AG04450 (cell line): ENCODE measurements at regions not wholly inside any gene's neighbourhood (a gene's known extent, or its start where the extent isn't known, plus 50 kb on each side); places are given as distances from the start of the nearest gene placed in this dataset.

Source experiments
- CTCF ChIA-PET: fragments of 300-600, 350-600 bp; formaldehyde crosslinking; extraction: SDS; loops from one replicate; lab custom pipeline; 2022; ENCODE audit warnings: antibody characterized with exemption, inconsistent platforms; lab: Charles Lee
- POLR2A ChIA-PET: fragments of 350-600 bp; formaldehyde crosslinking; extraction: SDS; loops from one replicate; lab custom pipeline; 2021; ENCODE audit warnings: antibody characterized with exemption, inconsistent platforms; lab: Yijun Ruan, JAX
- DNase-seq: peaks from one replicate; pipeline ENCODE4 v3.0.0-alpha.2; 2011; ENCODE audit warnings: low read depth, low spot score
- H3K27ac ChIP-seq: one replicate; pipeline ENCODE4 v1.5.1; 2012; ENCODE audit warnings: low read depth, low read length, control low read depth
- H3K27me3 ChIP-seq: one replicate; pipeline ENCODE4 v1.6.0; 2012; ENCODE audit warnings: low read length; ENCODE audit not compliant: control insufficient read depth, insufficient read depth
- H3K4me3 ChIP-seq: 2 replicates; pipeline ENCODE4 v1.5.1; 2011; ENCODE audit warnings: mild to moderate bottlenecking, low read depth, low read length, control low read depth
- H3K9me3 ChIP-seq: 2 replicates; pipeline ENCODE4 v1.5.1; 2012; ENCODE audit warnings: low read length; ENCODE audit not compliant: control insufficient read depth, insufficient read depth
- TF ChIP-seq, protein P1 (sequence below): IDR thresholded peaks from 2 replicates; pipeline ENCODE4 v1.5.1; 2011; ENCODE audit warnings: low read depth, low read length, control low read depth, inconsistent platforms

- ChIA-PET POLR2A (no interaction called here), CTCF (no interaction called here)
- TF ChIP-seq, protein P1, sequence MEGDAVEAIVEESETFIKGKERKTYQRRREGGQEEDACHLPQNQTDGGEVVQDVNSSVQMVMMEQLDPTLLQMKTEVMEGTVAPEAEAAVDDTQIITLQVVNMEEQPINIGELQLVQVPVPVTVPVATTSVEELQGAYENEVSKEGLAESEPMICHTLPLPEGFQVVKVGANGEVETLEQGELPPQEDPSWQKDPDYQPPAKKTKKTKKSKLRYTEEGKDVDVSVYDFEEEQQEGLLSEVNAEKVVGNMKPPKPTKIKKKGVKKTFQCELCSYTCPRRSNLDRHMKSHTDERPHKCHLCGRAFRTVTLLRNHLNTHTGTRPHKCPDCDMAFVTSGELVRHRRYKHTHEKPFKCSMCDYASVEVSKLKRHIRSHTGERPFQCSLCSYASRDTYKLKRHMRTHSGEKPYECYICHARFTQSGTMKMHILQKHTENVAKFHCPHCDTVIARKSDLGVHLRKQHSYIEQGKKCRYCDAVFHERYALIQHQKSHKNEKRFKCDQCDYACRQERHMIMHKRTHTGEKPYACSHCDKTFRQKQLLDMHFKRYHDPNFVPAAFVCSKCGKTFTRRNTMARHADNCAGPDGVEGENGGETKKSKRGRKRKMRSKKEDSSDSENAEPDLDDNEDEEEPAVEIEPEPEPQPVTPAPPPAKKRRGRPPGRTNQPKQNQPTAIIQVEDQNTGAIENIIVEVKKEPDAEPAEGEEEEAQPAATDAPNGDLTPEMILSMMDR: no peak
- H3K9me3 ChIP-seq: no peaks in the 10 kb centered on the region
- H3K4me3 ChIP-seq: no peak overlapping the region
- no peak overlapping the region for H3K27ac ChIP-seq
- no peaks in the 10 kb centered on the region for H3K27me3 ChIP-seq
- DNase-seq: no peak
These were observed 166.0 kb upstream of the LPP start for GRCh38 chr3:187987924-187988323.

- TF ChIP-seq, protein P1: no peak
- ChIA-PET POLR2A (no interaction called here), CTCF (interaction anchor here (1.1 kb wide), 1 partner anchor 15 kb away, joined by 3 read pairs; no protein-coding TSS in a partner anchor)
- no peaks in the 10 kb centered on the region for H3K9me3 ChIP-seq
- H3K27me3 ChIP-seq: no peaks in the 10 kb centered on the region
- no peak overlapping the region for H3K4me3 ChIP-seq
- no peak for DNase-seq
- no peak overlapping the region for H3K27ac ChIP-seq
These were observed 164.3 kb upstream of the LPP start for GRCh38 chr3:187989575-187990153.

- no peak overlapping the region for H3K27ac ChIP-seq
- H3K4me3 ChIP-seq: no peak overlapping the region
- TF ChIP-seq, protein P1: no peak
- ChIA-PET POLR2A (no interaction called here), CTCF (no interaction called here)
- H3K27me3 ChIP-seq: no peaks in the 10 kb centered on the region
- no peaks in the 10 kb centered on the region for H3K9me3 ChIP-seq
- DNase-seq: no peak
These were observed 161.3 kb upstream of the LPP start for GRCh38 chr3:187992609-187993008.

DNA sequence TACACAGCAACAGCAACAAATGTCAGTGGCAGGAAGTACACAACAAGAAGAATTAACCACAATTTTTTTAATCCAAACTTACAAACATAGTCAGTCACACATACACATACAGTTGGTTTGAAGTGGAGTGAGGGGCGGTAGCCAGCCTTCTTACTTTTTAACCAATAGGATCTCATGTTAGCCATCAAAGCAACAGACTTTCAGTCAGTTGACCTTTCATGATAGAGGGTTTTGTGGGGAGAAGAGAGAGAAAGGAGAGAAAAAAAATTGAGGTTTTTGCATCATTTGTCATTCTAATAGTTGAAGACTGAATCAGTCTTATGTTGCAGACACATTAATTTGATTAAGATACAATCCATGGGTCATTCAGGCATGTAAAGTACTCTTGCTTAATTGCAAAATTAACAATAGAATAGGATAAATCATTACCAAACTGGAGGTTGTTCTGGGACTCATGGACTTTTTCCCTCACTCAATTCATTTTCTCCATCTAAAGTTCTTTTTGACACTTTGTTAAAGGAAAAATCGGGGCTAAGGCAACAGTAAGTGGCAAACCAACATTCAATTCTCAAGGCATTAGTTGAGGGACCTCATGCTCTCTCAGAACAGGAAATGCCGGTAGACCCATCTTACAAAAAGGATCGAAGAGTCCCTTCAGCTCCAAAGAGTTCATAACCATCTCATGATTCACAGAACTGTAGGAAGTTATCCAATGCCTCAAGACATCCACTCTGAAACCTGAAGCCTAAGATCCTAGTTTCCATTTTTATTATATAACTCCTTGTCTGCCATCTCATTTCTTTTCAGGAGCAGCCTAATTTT is 159.5 kb upstream of the LPP start:
- DNase-seq: peak; percentile 4

DNA sequence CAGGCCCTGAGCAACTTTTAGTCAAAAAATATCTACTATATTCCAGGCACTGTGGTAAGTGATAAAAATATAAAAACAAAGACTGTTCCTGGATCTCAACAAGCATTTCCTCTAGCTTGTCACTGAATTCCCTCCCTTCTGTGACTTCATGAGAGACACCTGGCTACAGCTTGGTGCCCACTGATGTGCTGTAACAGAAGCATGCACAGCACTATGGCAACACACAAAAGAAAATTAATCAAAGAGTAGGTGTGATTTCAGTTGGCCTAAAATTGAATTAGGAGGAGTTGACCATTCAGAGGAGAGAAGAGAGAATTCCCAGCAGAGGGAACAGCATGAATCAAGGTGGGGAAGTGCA is 158.9 kb upstream of the LPP start:
- POLR2A ChIA-PET: no interaction called here
- Histone ChIP-seq H3K27ac (no peak overlapping the region), H3K9me3 (no peaks in the 10 kb centered on the region), H3K4me3 (no peak overlapping the region), H3K27me3 (no peaks in the 10 kb centered on the region)
- TF ChIP-seq, protein P1: no peak
- CTCF ChIA-PET: no interaction called here
- DNase-seq: no peak

More for the DNA sequence above, 159.5 kb upstream of the LPP start:
- CTCF ChIA-PET: no interaction called here
- TF ChIP-seq, protein P1: no peak
- Histone ChIP-seq H3K9me3 (no peaks in the 10 kb centered on the region), H3K27ac (no peak overlapping the region), H3K27me3 (no peaks in the 10 kb centered on the region), H3K4me3 (no peak overlapping the region)
- POLR2A ChIA-PET: no interaction called here
